Breast epithelium (tissue), 4 donors: ENCODE measurements at regions not wholly inside any gene's neighbourhood (a gene's known extent, or its start where the extent isn't known, plus 50 kb on each side); places are given as distances from the start of the nearest gene placed in this dataset.
"Not testable (repeated sequence)": the region's sequence is repeated elsewhere in the genome, so short reads cannot be mapped to it uniquely, and the experiment has no call there.

Experiments
- DNase-seq, 2 donors: peaks; one replicate each; pipeline ENCODE4 v3.0.0-alpha.2; 2019; ENCODE audit warnings: low spot score in 2 of 2
- H3K27ac ChIP-seq, 2 donors: fragments of 200-600 bp; sonication (generic) in 1 of 2; one replicate each; pipeline ENCODE4 v1.5.1; 2016 to 2019; ENCODE audit warnings: mild to moderate bottlenecking in 1 of 2
- H3K27me3 ChIP-seq, 2 donors: fragments of 200-600 bp; sonication (generic) in 1 of 2; one replicate each; pipeline versions ENCODE4 v1.5.1 to v1.6.0; 2017 to 2019; ENCODE audit warnings: control low read depth in 1 of 2, mild to moderate bottlenecking in 1 of 2
- H3K36me3 ChIP-seq: fragments of 200-600 bp; one replicate; pipeline ENCODE4 v1.5.1; 2019
- H3K4me1 ChIP-seq, 2 donors: fragments of 200-600 bp; sonication (generic); one replicate each; pipeline ENCODE4 v1.5.1; 2016 to 2019; ENCODE audit warnings: control low read depth in 1 of 2
- H3K4me3 ChIP-seq, 3 donors: fragments of 200-600 bp; sonication (generic); 1 replicate in 2 of 3; 2 replicates in 1 of 3; pipeline ENCODE4 v1.5.1; 2016 to 2019; ENCODE audit warnings: mild to moderate bottlenecking in 3 of 3, moderate library complexity in 2 of 3
- H3K9me3 ChIP-seq, 2 donors: fragments of 200-600 bp; sonication (generic) in 1 of 2; one replicate each; pipeline ENCODE4 v1.5.1; 2016 to 2019; ENCODE audit warnings: control low read depth in 1 of 2
- POLR2A ChIP-seq: fragments of 450-650 bp; IDR thresholded peaks from one replicate; pipeline ENCODE4 v1.6.1; 2016; ENCODE audit warnings: antibody characterized with exemption, mild to moderate bottlenecking, moderate library complexity
- POLR2AphosphoS5 ChIP-seq, 3 donors: sonication (generic); formaldehyde crosslinking; IDR thresholded peaks; one replicate each; pipeline ENCODE4 v1.6.1; 2017; ENCODE audit warnings: antibody characterized with exemption in 3 of 3
- intact Hi-C: fragments of 100-400 bp; cut with DNase I; formaldehyde crosslinking; loops from one replicate; pipeline ENCODE4 v1.15.1; 2023; ENCODE audit warnings: low total_unique reads
- TF ChIP-seq, protein P1 (sequence below), 3 donors: fragments of 450-650 bp; IDR thresholded peaks; one replicate each; pipeline ENCODE4 v1.5.1; 2016 to 2017; ENCODE audit warnings: antibody characterized with exemption in 3 of 3, mild to moderate bottlenecking in 3 of 3, moderate library complexity in 3 of 3

DNA sequence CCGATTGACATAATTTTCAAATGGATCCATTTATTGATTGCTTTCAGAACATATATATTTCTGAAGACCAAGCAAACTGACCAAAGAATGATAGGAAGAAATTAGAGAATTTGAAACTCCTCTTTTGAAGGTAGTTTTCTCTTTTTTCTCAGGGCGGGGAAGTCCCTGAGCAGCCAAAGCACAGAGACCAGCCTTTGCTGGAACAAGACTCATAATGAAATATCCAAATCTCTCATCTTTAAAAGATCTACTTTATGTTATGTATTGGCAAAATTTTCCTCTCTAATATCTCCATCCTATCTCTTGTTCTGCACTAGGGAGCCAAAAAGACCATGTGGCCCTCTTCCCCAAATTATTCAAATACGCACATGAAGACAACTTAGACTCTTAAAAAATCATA lies 379.0 kb upstream of the TCF4 start:
- no peaks in the 10 kb centered on the region for H3K27me3 ChIP-seq
- no peak for DNase-seq
- intact Hi-C loops = no loop called here
- no peaks in the 10 kb centered on the region for H3K36me3 ChIP-seq
- H3K4me1 ChIP-seq = no peaks in the 10 kb centered on the region
- no peak overlapping the region for H3K4me3 ChIP-seq
- H3K27ac ChIP-seq = no peak overlapping the region
- TF ChIP-seq, protein P1, sequence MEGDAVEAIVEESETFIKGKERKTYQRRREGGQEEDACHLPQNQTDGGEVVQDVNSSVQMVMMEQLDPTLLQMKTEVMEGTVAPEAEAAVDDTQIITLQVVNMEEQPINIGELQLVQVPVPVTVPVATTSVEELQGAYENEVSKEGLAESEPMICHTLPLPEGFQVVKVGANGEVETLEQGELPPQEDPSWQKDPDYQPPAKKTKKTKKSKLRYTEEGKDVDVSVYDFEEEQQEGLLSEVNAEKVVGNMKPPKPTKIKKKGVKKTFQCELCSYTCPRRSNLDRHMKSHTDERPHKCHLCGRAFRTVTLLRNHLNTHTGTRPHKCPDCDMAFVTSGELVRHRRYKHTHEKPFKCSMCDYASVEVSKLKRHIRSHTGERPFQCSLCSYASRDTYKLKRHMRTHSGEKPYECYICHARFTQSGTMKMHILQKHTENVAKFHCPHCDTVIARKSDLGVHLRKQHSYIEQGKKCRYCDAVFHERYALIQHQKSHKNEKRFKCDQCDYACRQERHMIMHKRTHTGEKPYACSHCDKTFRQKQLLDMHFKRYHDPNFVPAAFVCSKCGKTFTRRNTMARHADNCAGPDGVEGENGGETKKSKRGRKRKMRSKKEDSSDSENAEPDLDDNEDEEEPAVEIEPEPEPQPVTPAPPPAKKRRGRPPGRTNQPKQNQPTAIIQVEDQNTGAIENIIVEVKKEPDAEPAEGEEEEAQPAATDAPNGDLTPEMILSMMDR (IDR thresholded peaks at IDR 0.05) = no peak
- TF ChIP-seq POLR2A = no peak
- TF ChIP-seq POLR2AphosphoS5 (IDR thresholded peaks at IDR 0.05) = no peak
- H3K9me3 ChIP-seq = no peaks in the 10 kb centered on the region

DNA sequence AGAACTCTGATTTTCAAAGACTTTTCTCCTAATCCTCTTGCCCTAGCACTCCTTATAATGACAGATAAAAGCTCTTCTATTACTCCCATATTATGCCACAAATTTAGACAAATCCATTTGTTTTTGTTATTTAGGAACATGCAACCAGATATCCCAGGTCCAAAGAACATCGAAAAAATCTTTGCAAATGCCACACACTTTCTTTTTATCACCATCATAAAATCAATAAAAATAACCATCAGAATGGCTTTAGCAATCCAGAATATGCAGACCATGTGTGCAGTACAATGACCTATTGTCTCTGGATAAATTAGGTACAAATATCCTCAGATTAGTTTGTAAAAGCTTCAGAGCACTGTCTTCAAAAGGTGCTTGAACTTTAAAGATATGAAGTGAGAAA lies 376.2 kb upstream of the TCF4 start:
- no peak overlapping the region for H3K4me3 ChIP-seq

DNA sequence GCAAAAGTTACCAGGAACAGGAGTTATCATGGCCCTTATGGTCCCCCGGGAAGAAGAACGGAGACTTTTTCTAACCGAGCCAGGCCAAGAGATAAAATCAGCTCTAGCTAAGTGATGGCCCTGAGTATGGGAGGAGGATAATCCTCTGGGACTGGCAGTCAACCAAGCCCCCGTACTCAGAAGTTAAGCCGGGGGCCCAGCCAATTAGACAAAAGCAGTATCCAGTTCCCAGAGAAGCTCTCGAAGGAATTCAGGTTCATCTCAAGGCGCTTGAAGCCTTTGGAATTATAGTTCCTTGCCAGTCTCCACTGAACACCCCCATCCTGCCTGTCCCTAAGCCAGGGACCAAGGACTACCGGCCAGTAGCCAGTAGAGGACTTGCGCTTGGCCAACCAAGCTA lies 365.3 kb upstream of the TCF4 start:
- H3K9me3 ChIP-seq = no peaks in the 10 kb centered on the region
- DNase-seq = no peak
- no peak overlapping the region for H3K27ac ChIP-seq
- H3K4me1 ChIP-seq = no peaks in the 10 kb centered on the region
- intact Hi-C loops = no loop called here
- TF ChIP-seq, protein P1 (IDR thresholded peaks at IDR 0.05) = no peak
- TF ChIP-seq POLR2A (no peak), POLR2AphosphoS5 (IDR thresholded peaks at IDR 0.05) (no peak)
- no peaks in the 10 kb centered on the region for H3K36me3 ChIP-seq
- no peak overlapping the region for H3K4me3 ChIP-seq
- no peaks in the 10 kb centered on the region for H3K27me3 ChIP-seq

More for the DNA sequence above, 376.2 kb upstream of the TCF4 start:
- no peaks in the 10 kb centered on the region for H3K36me3 ChIP-seq
- no peak overlapping the region for H3K27ac ChIP-seq
- H3K9me3 ChIP-seq = no peaks in the 10 kb centered on the region
- no peaks in the 10 kb centered on the region for H3K27me3 ChIP-seq
- DNase-seq = no peak
- intact Hi-C loops = no loop called here
- no peak for TF ChIP-seq POLR2AphosphoS5 (IDR thresholded peaks at IDR 0.05)
- TF ChIP-seq, protein P1 (IDR thresholded peaks at IDR 0.05) = no peak
- TF ChIP-seq POLR2A = no peak
- no peaks in the 10 kb centered on the region for H3K4me1 ChIP-seq

DNA sequence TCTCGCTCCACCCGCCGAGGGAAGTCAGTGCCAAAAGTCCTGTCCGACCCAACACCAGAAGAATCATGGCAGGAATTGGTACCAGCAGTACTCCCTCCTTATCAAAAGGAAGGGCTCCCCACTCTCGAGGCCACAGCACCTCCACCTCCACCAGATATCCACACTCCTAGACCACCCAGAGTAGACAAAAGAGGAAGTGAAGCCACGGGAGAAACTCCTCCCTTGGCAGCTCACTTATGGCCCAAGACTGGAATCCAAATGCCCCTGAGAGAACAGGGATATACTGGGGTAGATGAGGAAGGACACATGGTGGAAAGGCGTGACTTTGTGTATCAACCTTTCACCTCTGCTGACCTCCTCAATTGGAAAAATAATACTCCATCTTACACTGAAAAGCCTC lies 363.7 kb upstream of the TCF4 start:
- H3K9me3 ChIP-seq, H3K36me3 ChIP-seq, H3K4me3 ChIP-seq, H3K27me3 ChIP-seq, H3K27ac ChIP-seq, H3K4me1 ChIP-seq, intact Hi-C loops, DNase-seq: not testable (repeated sequence)

DNA sequence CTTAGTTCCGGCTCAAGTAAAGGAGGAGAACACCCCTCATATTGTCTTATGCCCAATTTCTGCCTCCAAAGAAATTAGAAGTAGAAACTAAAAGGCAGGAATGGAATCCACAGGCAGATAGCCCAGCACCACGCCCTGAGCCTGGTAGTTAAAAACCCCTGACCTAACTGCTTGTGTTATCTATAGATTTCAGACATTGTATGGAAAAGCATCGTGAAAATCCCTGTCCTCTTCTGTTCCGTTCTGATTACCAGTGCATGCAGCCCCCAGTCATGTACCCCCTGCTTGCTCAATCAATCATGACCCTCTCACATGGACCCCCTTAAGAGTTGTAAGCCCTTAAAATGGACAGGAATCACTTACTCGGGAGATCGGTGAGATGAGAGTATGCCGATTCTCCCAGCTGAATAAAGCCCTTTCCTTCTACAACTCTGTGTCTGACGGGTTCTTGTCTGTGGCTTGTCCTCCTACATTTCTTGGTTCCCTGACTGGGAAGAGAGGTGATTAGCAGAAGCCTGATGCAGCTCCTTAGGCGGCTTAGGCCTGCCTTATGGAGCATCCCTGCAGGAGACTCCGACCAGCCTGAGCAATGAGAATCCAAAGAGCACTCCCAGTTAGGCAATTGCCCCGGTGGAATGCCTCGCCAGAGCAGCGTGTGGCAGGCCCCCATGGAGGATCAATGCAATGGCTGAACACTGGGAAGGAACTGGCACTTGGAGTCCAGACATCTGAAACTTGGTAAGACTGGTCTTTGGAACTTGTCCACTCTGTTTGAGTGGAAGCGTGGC lies 362.6 kb upstream of the TCF4 start:
- Histone ChIP-seq H3K27me3 (no peaks in the 10 kb centered on the region), H3K4me1 (no peaks in the 10 kb centered on the region), H3K4me3 (no peak overlapping the region), H3K36me3 (no peaks in the 10 kb centered on the region), H3K9me3 (no peaks in the 10 kb centered on the region), H3K27ac (no peak overlapping the region)
- TF ChIP-seq POLR2AphosphoS5 (IDR thresholded peaks at IDR 0.05) (no peak), POLR2A (no peak)
- TF ChIP-seq, protein P1 (IDR thresholded peaks at IDR 0.05) = no peak
- no peak for DNase-seq
- intact Hi-C loops = no loop called here
